Kidney tubule cell (primary cell): ENCODE measurements at regions not wholly inside any gene's neighbourhood (a gene's known extent, or its start where the extent isn't known, plus 50 kb on each side); places are given as distances from the start of the nearest gene placed in this dataset.

ENCODE experiments used
- DNase-seq: peaks from one replicate; pipeline ENCODE4 v3.0.0-alpha.2; 2018; ENCODE audit warnings: low spot score

GRCh38 chr3:31004025-31004678 is 109.7 kb upstream of the GADL1 start:
- DNase-seq, result peak; percentile 95

GRCh38 chr3:31008994-31009393 is 114.5 kb upstream of the GADL1 start:
- DNase-seq, result peak; percentile 72

- peak; percentile 14 for DNase-seq
Measured at GRCh38 chr3:31009881-31010280, 115.4 kb upstream of the GADL1 start.

- no peak for DNase-seq
Measured at GRCh38 chr3:31010491-31010890, 116.0 kb upstream of the GADL1 start.

GRCh38 chr3:31011380-31011779 is 116.9 kb upstream of the GADL1 start:
- DNase-seq, result peak; percentile 24

GRCh38 chr3:31013090-31013489 is 118.6 kb upstream of the GADL1 start:
- no peak for DNase-seq

GRCh38 chr3:31013843-31014242 is 119.4 kb upstream of the GADL1 start:
- DNase-seq, result peak; percentile 34

GRCh38 chr3:31014317-31015040 is 120.0 kb upstream of the GADL1 start:
- DNase-seq, result peak; percentile 80

- DNase-seq, result no peak
Measured at GRCh38 chr3:31016196-31016595, 121.7 kb upstream of the GADL1 start.

GRCh38 chr3:31022716-31023115 is 128.3 kb upstream of the GADL1 start:
- DNase-seq, result no peak

GRCh38 chr3:31025541-31025940 is 131.1 kb upstream of the GADL1 start:
- DNase-seq, result no peak

GRCh38 chr3:31027191-31027761 is 132.8 kb upstream of the GADL1 start:
- no peak for DNase-seq

- no peak for DNase-seq
Measured at GRCh38 chr3:31027914-31028313, 133.5 kb upstream of the GADL1 start.

GRCh38 chr3:31028766-31029165 is 134.3 kb upstream of the GADL1 start:
- no peak for DNase-seq

GRCh38 chr3:31029706-31030105 is 135.2 kb upstream of the GADL1 start:
- peak; percentile 58 for DNase-seq

- DNase-seq, result no peak
Measured at GRCh38 chr3:31035681-31036080, 141.2 kb upstream of the GADL1 start.

- DNase-seq, result no peak
Measured at GRCh38 chr3:31038086-31038739, 143.8 kb upstream of the GADL1 start.

GRCh38 chr3:31039145-31039544 is 144.7 kb upstream of the GADL1 start:
- DNase-seq, result peak; percentile 47

GRCh38 chr3:31041161-31041978 is 146.9 kb upstream of the GADL1 start:
- DNase-seq, result peak; percentile 99

- DNase-seq, result peak; percentile 32
Measured at GRCh38 chr3:31043184-31043819, 148.8 kb upstream of the GADL1 start.

- DNase-seq, result peak; percentile 62
Measured at GRCh38 chr3:31047673-31048072, 153.2 kb upstream of the GADL1 start.
